ENCODE measurements at regions not wholly inside any gene's neighbourhood (a gene's known extent, or its start where the extent isn't known, plus 50 kb on each side); places are given as distances from the start of the nearest gene placed in this dataset.

DNA sequence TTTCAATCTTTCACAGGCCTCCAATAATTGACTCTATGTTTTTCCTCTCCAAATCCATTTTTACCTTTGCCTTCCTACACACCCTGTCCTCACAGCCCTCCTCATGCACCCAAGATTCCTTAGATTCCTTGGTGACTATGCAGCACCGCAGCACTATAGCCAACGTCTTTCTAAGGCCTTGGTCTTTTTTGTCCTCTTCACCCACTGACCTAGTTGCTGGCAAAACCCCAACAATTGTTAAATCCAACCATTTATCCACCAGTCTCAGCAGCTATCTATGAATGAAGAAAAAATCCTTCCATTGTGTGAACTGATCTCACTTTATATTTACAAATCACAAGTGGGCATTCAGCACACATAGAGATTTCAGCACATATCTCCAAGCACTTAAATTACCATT lies 203.9 kb downstream of the VGLL3 start:
- DNase-seq (ENCODE audit: low read depth in 1 of 2, low spot score in 1 of 2), result peak in 1 of 2 experiments; percentile 48
- no peaks in the 10 kb centered on the region for H3K9me3 ChIP-seq
- no peaks in the 10 kb centered on the region; the same call in 1 of the 3 replicates for H3K4me1 ChIP-seq
- ATAC-seq, result peak in 1 of 2 experiments; percentile 70; a peak in 3 of 6 replicates
- H3K27ac ChIP-seq, result no peak overlapping the region
- no peak for FAIRE-seq
- H3K4me3 ChIP-seq, result no peak overlapping the region
- CTCF ChIA-PET, result interaction anchor here (0.6 to 2.5 kb wide), 4 partner anchors 14 to 296 kb away, joined by 3 to 19 read pairs (median 5); no protein-coding TSS in a partner anchor
- POLR2A ChIA-PET, result no interaction called here
- TF ChIP-seq ZFP36 (IDR thresholded peaks at IDR 0.05; ENCODE audit: borderline replicate concordance, partially characterized antibody) (no peak), EHF (CRISPR knock-in tag; IDR thresholded peaks at IDR 0.05) (no peak), CHD4 (IDR thresholded peaks at IDR 0.05; ENCODE audit: borderline replicate concordance) (no peak), BHLHE40 (IDR thresholded peaks at IDR 0.05; ENCODE audit: low read depth, low read length) (no peak), EP300 (IDR thresholded peaks at IDR 0.05) (no peak), RFX5 (IDR thresholded peaks at IDR 0.05) (no peak), MAZ (IDR thresholded peaks at IDR 0.05; ENCODE audit: borderline replicate concordance, low read depth, low read length) (no peak), SREBF2 (IDR thresholded peaks at IDR 0.05) (no peak), RARB (CRISPR knock-in tag; IDR thresholded peaks at IDR 0.05) (no peak)
- TF ChIP-seq, protein P1, sequence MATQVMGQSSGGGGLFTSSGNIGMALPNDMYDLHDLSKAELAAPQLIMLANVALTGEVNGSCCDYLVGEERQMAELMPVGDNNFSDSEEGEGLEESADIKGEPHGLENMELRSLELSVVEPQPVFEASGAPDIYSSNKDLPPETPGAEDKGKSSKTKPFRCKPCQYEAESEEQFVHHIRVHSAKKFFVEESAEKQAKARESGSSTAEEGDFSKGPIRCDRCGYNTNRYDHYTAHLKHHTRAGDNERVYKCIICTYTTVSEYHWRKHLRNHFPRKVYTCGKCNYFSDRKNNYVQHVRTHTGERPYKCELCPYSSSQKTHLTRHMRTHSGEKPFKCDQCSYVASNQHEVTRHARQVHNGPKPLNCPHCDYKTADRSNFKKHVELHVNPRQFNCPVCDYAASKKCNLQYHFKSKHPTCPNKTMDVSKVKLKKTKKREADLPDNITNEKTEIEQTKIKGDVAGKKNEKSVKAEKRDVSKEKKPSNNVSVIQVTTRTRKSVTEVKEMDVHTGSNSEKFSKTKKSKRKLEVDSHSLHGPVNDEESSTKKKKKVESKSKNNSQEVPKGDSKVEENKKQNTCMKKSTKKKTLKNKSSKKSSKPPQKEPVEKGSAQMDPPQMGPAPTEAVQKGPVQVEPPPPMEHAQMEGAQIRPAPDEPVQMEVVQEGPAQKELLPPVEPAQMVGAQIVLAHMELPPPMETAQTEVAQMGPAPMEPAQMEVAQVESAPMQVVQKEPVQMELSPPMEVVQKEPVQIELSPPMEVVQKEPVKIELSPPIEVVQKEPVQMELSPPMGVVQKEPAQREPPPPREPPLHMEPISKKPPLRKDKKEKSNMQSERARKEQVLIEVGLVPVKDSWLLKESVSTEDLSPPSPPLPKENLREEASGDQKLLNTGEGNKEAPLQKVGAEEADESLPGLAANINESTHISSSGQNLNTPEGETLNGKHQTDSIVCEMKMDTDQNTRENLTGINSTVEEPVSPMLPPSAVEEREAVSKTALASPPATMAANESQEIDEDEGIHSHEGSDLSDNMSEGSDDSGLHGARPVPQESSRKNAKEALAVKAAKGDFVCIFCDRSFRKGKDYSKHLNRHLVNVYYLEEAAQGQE (IDR thresholded peaks at IDR 0.05), result no peak
- TF ChIP-seq, protein P2, sequence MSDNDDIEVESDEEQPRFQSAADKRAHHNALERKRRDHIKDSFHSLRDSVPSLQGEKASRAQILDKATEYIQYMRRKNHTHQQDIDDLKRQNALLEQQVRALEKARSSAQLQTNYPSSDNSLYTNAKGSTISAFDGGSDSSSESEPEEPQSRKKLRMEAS (IDR thresholded peaks at IDR 0.05), result no peak
- peak overlapping the region; percentile 12; the same call in 1 of the 3 replicates for H3K4me2 ChIP-seq
- 26% methylated on average over 2 of the region's 2 CpGs for WGBS (ENCODE audit: missing lambda C conversion rate)

DNA sequence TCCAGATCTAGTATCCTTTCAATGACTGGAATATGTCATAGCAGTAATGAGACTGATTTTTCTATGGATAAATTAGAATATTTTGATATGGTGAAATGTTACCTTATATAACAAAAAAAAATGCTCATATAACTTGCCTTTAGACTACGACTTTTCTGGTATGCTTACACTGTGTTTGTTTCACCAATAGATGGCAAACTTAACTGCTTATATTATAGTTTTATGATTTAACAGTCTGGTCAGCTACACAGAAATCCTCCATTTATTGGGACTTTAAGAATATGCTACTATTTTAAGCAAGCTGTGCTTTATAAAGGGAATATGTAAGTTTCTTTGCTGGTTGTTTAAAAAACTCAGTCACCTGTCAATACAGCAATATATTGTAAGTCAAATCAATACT lies 205.6 kb downstream of the VGLL3 start:
- POLR2A ChIA-PET, result no interaction called here
- no peaks in the 10 kb centered on the region for H3K9me3 ChIP-seq
- WGBS (ENCODE audit: missing lambda C conversion rate), result 12% methylated on average over 1 of the region's 1 CpG
- H3K4me2 ChIP-seq, result no peak overlapping the region
- FAIRE-seq (no peak), DNase-seq (ENCODE audit: low read depth in 1 of 2, low spot score in 1 of 2) (peak in 1 of 2 experiments; percentile 27), ATAC-seq (peak; percentile 71 to 77; a peak in 5 of 6 replicates)
- no peak overlapping the region for H3K27ac ChIP-seq
- H3K4me3 ChIP-seq, result no peak overlapping the region
- CTCF ChIA-PET, result interaction anchor here (0.9 to 2.5 kb wide), 6 partner anchors 292 to 306 kb away, joined by 3 to 19 read pairs (median 4); no protein-coding TSS in a partner anchor
- TF ChIP-seq, protein P3, sequence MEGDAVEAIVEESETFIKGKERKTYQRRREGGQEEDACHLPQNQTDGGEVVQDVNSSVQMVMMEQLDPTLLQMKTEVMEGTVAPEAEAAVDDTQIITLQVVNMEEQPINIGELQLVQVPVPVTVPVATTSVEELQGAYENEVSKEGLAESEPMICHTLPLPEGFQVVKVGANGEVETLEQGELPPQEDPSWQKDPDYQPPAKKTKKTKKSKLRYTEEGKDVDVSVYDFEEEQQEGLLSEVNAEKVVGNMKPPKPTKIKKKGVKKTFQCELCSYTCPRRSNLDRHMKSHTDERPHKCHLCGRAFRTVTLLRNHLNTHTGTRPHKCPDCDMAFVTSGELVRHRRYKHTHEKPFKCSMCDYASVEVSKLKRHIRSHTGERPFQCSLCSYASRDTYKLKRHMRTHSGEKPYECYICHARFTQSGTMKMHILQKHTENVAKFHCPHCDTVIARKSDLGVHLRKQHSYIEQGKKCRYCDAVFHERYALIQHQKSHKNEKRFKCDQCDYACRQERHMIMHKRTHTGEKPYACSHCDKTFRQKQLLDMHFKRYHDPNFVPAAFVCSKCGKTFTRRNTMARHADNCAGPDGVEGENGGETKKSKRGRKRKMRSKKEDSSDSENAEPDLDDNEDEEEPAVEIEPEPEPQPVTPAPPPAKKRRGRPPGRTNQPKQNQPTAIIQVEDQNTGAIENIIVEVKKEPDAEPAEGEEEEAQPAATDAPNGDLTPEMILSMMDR (IDR thresholded peaks at IDR 0.05), result peak; percentile 53
- TF ChIP-seq RAD21 (conservative IDR thresholded peaks at IDR 0.05 in 1 of 2, IDR thresholded peaks at IDR 0.05 in 1 of 2), result peak; percentile 57 to 64
- TF ChIP-seq, protein P4, sequence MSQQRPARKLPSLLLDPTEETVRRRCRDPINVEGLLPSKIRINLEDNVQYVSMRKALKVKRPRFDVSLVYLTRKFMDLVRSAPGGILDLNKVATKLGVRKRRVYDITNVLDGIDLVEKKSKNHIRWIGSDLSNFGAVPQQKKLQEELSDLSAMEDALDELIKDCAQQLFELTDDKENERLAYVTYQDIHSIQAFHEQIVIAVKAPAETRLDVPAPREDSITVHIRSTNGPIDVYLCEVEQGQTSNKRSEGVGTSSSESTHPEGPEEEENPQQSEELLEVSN (IDR thresholded peaks at IDR 0.05; ENCODE audit: borderline replicate concordance, low read depth), result no peak
- TF ChIP-seq TFCP2L1 (CRISPR knock-in tag; IDR thresholded peaks at IDR 0.05), result no peak
- TF ChIP-seq CBX8 (IDR thresholded peaks at IDR 0.05), result no peak
- peak; percentile 60 for TF ChIP-seq SMC3 (IDR thresholded peaks at IDR 0.05)
- H3K4me1 ChIP-seq, result no peaks in the 10 kb centered on the region; the same call in 1 of the 3 replicates

DNA sequence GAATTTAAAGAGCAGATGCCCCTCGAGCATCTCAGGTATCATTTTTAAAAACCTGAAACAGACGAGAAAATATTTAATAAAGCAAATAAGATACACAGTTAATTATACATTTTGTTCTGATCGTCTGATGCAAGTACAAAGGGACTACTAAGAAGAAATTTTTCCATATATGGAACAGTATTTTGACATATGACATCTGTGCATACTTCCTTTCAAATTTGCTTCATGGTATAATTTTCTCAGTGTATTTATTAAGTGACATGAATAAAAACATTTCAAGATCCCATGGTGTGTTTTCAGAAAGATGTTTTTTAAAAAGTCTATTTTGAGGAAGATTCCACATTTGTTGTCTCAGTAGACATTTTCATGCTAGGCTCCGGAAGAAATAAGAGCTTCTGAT lies 208.1 kb downstream of the VGLL3 start:
- no peak for ATAC-seq
- no peak overlapping the region for H3K4me3 ChIP-seq
- no peak overlapping the region for H3K27ac ChIP-seq
- WGBS (ENCODE audit: missing lambda C conversion rate), result 53% methylated on average over 4 of the region's 4 CpGs
- H3K4me1 ChIP-seq, result no peaks in the 10 kb centered on the region; the same call in 1 of the 3 replicates
- H3K9me3 ChIP-seq, result no peaks in the 10 kb centered on the region
- ChIA-PET POLR2A (no interaction called here), CTCF (interaction anchor here (0.7 to 1.1 kb wide), 3 partner anchors 15 to 300 kb away, joined by 3 to 5 read pairs (median 3); no protein-coding TSS in a partner anchor)
- no peak for FAIRE-seq
- no peak overlapping the region for H3K4me2 ChIP-seq
- DNase-seq (ENCODE audit: low read depth in 1 of 2, low spot score in 1 of 2), result no peak
- no peak for TF ChIP-seq HOXB13 (CRISPR knock-in tag; IDR thresholded peaks at IDR 0.05; ENCODE audit: low read depth)
- TF ChIP-seq EHMT2 (IDR thresholded peaks at IDR 0.05; ENCODE audit: low read depth), result no peak
- no peak for TF ChIP-seq KDM5A (IDR thresholded peaks at IDR 0.05)
- TF ChIP-seq RAD21 (conservative IDR thresholded peaks at IDR 0.05 in 1 of 2, IDR thresholded peaks at IDR 0.05 in 1 of 2), result no peak
- no peak for TF ChIP-seq PHF8 (IDR thresholded peaks at IDR 0.05; ENCODE audit: borderline replicate concordance, low read depth)
- no peak for TF ChIP-seq KDM1A (IDR thresholded peaks at IDR 0.05; ENCODE audit: low read depth)
- no peak for TF ChIP-seq HDAC2 (IDR thresholded peaks at IDR 0.05)
- TF ChIP-seq ZNF302 (CRISPR knock-in tag; IDR thresholded peaks at IDR 0.05), result no peak
- no peak for TF ChIP-seq EP300 (IDR thresholded peaks at IDR 0.05)
- no peak for TF ChIP-seq ZFP36 (IDR thresholded peaks at IDR 0.05; ENCODE audit: borderline replicate concordance, partially characterized antibody)
- TF ChIP-seq, protein P5, sequence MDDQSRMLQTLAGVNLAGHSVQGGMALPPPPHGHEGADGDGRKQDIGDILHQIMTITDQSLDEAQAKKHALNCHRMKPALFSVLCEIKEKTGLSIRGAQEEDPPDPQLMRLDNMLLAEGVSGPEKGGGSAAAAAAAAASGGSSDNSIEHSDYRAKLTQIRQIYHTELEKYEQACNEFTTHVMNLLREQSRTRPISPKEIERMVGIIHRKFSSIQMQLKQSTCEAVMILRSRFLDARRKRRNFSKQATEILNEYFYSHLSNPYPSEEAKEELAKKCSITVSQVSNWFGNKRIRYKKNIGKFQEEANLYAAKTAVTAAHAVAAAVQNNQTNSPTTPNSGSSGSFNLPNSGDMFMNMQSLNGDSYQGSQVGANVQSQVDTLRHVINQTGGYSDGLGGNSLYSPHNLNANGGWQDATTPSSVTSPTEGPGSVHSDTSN (IDR thresholded peaks at IDR 0.05), result no peak
- TF ChIP-seq, protein P6, sequence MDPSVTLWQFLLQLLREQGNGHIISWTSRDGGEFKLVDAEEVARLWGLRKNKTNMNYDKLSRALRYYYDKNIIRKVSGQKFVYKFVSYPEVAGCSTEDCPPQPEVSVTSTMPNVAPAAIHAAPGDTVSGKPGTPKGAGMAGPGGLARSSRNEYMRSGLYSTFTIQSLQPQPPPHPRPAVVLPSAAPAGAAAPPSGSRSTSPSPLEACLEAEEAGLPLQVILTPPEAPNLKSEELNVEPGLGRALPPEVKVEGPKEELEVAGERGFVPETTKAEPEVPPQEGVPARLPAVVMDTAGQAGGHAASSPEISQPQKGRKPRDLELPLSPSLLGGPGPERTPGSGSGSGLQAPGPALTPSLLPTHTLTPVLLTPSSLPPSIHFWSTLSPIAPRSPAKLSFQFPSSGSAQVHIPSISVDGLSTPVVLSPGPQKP (IDR thresholded peaks at IDR 0.05; ENCODE audit: low read depth, low read length), result no peak

Measured in A549 (cell line).